Stimulated activated CD8-positive, alpha-beta memory T cell treated with anti-CD3 and anti-CD28 coated beads, Interleukin-15, amount 100 ng/mL, for 4 hours (primary cell): ENCODE measurements at regions not wholly inside any gene's neighbourhood (a gene's known extent, or its start where the extent isn't known, plus 50 kb on each side); places are given as distances from the start of the nearest gene placed in this dataset.

Experiments
- DNase-seq, 2 donors: peaks; one replicate each; pipeline ENCODE4 v3.0.0-alpha.2; 2020; ENCODE audit warnings: low read depth in 2 of 2

DNA sequence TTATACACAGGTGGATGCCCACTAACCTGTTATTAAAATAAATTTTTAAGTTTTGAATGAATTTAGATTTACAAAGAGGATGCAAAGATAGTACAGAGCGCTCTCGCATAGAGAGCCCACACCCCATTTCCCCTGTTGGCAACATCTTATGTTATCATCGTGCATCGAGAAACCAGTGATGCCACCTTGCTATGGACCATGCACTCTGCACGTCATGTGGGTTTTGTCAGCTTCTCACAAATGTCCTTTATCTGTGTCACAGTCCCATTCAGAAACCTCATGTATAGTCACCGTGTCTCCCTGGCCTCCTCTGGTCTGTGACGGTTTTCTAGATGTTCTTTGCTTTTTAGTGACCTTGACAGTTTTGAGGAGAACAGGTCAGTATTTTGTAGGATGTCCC is 60.0 kb downstream of the ING1 start:
- DNase-seq, result no peak

- DNase-seq, result no peak
Measured at GRCh38 chr13:110774051-110774450, 60.6 kb downstream of the ING1 start.

GRCh38 chr13:110774490-110774889 is 61.0 kb downstream of the ING1 start:
- DNase-seq, result no peak

- no peak for DNase-seq
Measured at GRCh38 chr13:110775576-110775975, 62.1 kb downstream of the ING1 start.

DNA sequence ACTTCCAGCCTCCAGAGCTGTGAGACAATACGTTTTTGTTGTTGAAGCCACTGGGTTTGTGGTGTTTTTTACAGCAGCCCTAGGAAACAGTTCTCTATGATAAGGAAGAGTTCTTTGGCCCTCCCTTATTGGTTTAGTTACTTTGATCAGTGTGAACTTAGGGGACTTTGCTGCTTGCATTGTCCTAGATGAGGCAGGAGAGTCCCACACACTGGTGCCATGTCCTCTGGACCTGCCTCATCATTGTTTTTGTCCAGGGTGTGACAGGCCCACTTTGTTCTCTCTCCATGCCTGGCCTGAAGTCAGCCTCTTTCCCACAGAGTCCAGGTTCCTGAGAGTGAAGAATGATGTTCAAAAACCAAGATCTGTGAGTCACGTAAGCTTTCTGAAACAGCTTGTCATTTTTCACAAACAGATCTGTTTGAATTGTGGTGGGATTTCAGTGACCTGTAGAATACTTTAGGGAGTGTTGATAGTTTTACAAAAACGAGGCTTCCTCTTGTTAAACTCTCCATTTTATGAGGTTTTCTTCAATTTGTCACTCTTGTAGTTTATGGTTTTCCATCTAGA is 63.8 kb downstream of the ING1 start:
- DNase-seq, result no peak

DNA sequence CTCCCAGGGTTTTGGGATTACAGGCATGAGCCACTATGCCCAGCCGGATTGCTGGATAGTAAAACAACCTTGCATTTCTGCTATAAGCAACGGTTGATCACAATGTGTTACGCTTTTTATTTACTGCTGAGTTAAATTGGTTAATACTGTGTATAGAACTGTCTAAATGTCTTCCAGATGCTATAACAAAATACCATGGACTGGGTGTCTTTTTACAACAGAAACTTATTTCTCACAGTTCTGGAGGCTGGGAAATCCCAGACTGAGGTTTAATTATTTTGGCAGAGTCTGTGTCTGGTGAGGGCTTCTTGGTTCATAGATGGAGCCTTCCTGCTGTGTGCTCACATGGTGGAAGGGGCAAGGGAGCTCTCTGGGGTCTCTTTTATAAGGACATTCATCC is 65.5 kb downstream of the ING1 start:
- DNase-seq, result no peak

DNA sequence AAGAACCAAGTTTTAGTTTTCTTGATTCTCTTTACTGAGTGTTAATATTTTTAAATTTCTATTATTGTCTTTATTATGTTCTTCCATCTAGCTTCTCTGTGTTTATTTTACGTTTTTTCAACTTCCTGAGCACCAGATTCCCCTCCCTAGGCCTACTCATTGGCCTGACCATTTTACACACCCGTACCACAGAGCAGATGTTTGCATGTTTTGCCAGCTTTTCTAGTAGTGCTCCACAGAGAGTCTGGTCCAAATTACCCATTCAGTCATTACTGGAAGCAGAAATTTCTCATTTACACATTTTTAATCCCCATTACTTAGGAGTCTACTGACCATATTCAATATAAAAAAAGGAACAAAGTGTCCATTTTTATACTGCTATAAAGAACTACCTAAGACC is 66.9 kb downstream of the ING1 start:
- no peak for DNase-seq

DNA sequence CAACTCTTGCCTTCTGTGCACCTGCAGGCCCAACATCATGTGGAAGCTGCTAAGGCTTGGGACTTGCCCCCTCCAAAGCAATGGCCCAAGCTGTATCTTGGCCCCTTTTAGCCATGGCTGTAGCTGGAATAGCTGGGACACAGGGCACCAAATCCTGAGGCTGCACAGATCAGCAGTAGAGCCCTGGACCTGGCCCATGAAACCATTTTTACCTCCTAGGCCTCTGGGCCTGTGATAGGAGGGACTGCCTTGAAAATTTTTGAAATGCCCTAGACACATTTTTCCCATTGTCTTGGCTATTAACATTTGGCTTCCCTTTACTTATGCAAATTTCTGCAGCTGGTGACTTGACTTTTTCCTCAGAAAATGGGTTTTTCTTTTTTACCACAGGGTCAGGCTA is 68.7 kb downstream of the ING1 start:
- no peak for DNase-seq

DNA sequence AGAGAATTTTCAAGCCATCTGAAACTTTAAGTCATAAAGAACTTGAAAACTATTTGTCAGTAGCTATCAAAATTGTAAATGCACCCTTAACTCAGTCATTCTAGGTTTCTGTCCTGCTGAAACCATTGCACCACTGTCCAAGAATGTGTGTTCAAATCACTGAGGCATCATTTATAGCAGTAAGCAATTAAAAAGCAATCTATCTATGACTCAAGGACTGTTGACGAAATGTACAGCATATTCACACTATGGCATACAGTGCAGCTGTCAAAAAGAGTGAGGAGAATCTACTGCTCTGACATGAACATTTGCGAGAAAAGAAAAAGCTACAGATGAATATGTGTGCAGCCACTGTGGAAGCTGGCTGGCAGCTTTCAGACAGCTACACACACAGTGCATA is 71.2 kb downstream of the ING1 start:
- no peak for DNase-seq

DNA sequence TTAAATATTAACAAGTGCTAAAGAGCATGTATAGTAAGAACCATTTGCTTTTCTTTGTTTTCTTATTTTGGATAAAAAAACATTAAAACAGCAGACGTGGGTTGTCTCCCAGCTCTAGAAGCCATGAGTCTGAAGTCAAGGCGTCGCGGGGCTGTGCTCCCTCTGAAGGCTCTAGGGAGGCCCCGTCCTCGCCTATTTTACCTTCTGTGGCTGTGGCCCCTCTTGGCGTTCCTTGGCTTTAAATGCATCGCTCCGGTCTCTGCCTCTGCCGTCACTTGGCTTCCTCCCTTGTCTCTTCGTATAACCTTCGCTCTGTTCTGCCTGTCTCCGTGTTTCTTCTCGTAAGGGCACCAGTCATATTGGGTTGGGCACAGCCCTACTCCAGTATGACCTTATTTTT is 75.3 kb downstream of the ING1 start:
- no peak for DNase-seq

- DNase-seq, result no peak
Measured at GRCh38 chr13:110789871-110790270, 76.4 kb downstream of the ING1 start.

GRCh38 chr13:110790371-110790770 is 76.9 kb downstream of the ING1 start:
- no peak for DNase-seq

DNA sequence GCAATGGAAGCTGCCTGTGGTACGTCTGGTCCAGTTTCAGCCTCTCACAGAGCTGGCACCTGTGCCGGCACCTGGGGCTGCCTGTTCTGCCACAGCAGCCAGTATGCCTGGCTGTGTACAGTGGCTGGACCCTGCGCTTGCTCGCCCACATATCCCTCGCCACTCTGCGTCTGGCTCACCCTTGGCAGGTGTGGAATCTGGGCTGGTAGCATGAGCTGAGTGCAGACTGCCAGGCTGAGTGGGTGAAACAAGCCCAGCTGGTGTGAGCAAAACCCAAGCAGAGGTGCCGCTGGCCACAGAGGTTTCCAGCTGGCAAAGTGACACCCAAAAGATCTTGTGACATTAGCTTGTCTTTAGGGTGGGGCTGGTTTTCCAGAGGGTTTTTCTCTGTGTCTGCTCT is 80.7 kb downstream of the ING1 start:
- DNase-seq, result no peak

DNA sequence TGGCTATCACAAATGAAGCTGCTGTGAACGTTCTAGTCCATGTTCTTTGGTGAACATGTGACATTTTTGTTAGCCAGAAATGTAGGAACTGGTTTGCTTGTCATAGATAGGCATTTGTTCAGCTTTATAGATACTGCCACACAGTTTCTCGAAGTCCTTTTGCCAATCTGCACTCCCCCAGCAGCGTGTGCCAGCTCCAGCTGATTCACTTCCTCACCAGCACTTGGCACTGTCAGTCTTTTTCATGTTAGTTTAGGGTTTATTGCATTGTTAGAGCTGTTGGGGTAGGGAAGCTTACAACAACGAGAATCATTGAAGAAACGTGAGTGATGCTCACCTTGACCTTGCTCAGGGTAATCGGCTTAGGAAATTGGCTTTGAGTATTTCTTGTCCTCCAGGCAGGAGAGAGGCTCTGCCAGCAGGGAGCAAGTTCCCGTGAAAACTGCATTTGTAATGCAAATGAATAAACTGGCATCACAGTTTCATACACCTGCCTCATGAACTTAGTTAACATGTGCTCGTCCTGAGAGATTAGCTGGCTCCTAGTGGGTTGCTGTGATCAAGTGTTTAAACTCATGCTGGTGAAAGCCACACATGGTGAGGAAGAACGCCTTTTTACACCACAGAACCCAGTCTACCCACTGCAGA is 83.9 kb downstream of the ING1 start:
- DNase-seq, result no peak

GRCh38 chr13:110798081-110798994 is 84.8 kb downstream of the ING1 start:
- no peak for DNase-seq

GRCh38 chr13:110799246-110800236 is 86.0 kb downstream of the ING1 start:
- DNase-seq, result no peak

DNA sequence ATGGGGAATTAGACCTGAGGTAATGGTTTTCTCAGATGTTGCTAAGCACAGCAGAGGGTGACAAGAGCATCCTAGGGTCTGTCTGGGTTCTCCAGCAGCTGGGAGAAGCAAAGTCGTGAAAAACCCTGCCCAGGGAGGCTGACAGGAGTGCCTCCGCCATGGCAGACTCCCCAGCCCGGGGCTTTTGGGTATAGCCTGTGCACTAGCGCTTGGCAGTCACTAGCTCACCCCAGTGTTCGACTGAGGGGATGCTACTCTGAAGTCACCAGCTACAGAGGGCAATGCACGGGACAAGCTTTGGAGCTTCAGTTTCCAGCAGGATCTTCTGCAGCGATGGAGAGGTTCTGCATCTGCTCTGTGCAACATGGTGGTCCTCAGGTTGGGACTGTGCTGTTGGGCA is 87.5 kb downstream of the ING1 start:
- DNase-seq, result no peak

DNA sequence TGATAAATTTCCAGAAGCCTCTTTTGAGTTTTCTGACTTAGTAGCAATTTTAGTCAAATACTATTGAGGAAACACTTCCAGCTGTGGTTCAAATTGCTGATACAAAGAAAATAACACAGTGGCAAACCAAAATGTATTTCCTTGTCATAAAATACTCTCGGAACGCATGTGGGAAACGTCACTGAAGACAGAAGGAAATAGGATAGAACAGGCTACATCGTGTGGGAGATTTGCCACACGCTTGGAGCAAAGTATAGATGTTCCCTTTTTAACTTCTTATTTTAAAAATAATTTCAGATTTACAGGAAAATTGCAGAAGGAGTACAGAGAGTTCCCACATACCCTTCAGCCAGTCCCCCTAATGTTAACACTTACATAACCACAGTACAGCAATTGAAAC is 88.8 kb downstream of the ING1 start:
- DNase-seq, result no peak

GRCh38 chr13:110806636-110807035 is 93.1 kb downstream of the ING1 start:
- no peak for DNase-seq

DNA sequence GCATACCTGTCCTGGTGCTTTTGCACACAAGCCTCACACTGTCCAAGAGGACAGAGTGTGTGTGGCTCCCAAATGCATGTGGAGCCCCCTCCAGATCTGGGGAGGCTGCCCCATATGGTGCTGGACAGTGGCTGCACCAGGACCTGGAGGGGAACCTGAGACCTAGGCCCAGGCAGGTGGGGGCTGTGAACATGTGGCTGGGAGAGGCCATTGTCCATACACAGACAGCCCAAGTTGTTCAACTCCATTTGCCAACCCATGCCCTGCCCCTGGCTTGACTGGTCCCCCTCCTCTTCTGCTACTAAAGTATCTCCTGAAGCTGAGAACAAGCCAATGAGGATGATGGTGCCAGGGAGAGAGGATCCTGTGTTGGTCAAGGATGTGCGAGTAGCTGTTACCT is 94.0 kb downstream of the ING1 start:
- no peak for DNase-seq

DNA sequence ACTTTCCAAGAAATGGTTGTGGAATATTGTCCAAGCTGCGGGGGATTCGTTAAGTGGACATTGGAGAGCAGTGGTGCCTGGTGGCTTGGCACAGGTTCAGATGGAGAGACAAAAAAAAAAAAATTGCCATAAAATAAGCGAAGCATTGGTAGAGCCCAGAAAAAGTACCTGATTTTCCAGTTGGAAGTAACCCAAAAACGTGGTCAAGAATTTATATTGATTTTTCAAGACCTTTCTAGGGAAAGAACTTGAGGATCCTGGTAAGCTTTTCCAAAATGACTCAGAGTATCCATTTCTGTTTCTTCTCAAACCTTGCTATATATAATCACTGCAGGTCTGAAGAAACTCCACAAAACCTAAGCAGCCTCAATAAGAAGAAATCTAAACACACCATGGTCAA is 94.6 kb downstream of the ING1 start:
- DNase-seq, result no peak
